Vagina (tissue), 2 donors: ENCODE measurements at regions not wholly inside any gene's neighbourhood (a gene's known extent, or its start where the extent isn't known, plus 50 kb on each side); places are given as distances from the start of the nearest gene placed in this dataset.
"Not testable (repeated sequence)": the region's sequence is repeated elsewhere in the genome, so short reads cannot be mapped to it uniquely, and the experiment has no call there.

Experiments used
- DNase-seq, 2 donors: peaks; one replicate each; pipeline ENCODE4 v3.0.0-alpha.2; 2017; ENCODE audit errors: extremely low spot score in 2 of 2
- H3K27ac ChIP-seq: fragments of 200-600 bp; sonication (generic); one replicate; pipeline ENCODE4 v1.5.1; 2019
- H3K27me3 ChIP-seq: fragments of 200-600 bp; sonication (generic); one replicate; pipeline ENCODE4 v1.5.1; 2019
- H3K36me3 ChIP-seq, 2 donors: fragments of 200-600 bp; sonication (generic); one replicate each; pipeline ENCODE4 v1.5.1; 2017 to 2019
- H3K4me1 ChIP-seq: fragments of 200-600 bp; sonication (generic); one replicate; pipeline ENCODE4 v1.5.1; 2019
- H3K4me3 ChIP-seq, 2 donors: fragments of 200-600 bp; sonication (generic); 1 replicate in 1 of 2; 2 replicates in 1 of 2; pipeline ENCODE4 v1.5.1; 2016 to 2019
- H3K9me3 ChIP-seq: fragments of 200-600 bp; sonication (generic); one replicate; pipeline ENCODE4 v1.5.1; 2019
- CTCF ChIP-seq, 3 experiments: fragments of 450-650 bp in 2 of 3; fragments of 200-600 bp in 1 of 3; sonication (generic) in 1 of 3; IDR thresholded peaks; one replicate each; pipeline ENCODE4 v1.5.1; 2017 to 2019; ENCODE audit warnings: antibody characterized with exemption in 3 of 3, mild to moderate bottlenecking in 2 of 3, moderate library complexity in 2 of 3
- POLR2A ChIP-seq, 2 donors: fragments of 450-650 bp; IDR thresholded peaks; one replicate each; pipeline ENCODE4 v1.6.1; 2017; ENCODE audit warnings: antibody characterized with exemption in 2 of 2, mild to moderate bottlenecking in 2 of 2, moderate library complexity in 2 of 2
- POLR2AphosphoS5 ChIP-seq, 2 donors: sonication (generic); formaldehyde crosslinking; IDR thresholded peaks; one replicate each; pipeline ENCODE4 v1.9.0; 2017; ENCODE audit warnings: antibody characterized with exemption in 2 of 2, mild to moderate bottlenecking in 2 of 2, low read depth in 1 of 2; ENCODE audit not compliant: insufficient read depth in 1 of 2
- intact Hi-C: fragments of 100-400 bp; cut with DNase I; formaldehyde crosslinking; loops from one replicate; pipeline ENCODE4 v1.15.1; 2023

DNA sequence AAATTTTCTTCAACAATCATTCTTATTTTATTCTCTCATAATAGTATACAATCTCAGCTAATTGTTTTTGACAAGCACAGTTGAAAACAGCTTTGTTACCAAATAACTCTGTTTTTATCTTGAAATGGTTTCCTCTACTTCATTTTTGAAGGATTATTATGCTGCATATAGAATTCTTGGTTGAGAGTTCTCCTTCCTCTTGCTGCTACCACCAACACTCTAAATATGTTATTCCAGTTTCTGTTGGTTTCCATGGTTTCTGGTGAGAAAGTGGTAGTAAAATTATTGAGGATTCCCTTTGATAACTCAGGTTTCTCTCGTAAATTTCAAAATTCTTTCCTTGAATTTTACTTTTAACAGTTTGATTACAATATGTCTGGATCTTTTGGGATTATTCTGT is 1725.9 kb downstream of the PCDH9 start:
- no peaks in the 10 kb centered on the region for H3K27me3 ChIP-seq
- H3K27ac ChIP-seq: no peak overlapping the region

DNA sequence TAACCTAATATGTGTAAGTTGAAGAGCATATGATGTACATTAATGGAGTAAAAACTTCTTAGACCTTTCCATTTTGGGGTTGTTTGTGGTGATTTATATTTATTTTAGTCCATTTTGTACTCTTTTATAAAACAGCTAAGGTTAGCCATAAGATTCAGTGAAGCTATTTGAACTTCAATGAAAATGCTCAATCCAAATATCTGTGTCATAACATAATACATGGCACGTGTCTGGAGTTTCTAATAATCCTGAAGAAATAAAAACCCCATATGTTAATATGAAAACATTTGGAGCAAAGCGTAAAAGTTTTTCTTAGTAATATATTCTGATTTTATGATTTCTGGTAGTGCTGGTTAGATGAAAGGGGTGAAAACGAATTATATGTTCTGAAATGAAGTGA is 1729.7 kb downstream of the PCDH9 start:
- intact Hi-C loops: no loop called here

More for the DNA sequence above, 1725.9 kb downstream of the PCDH9 start:
- Histone ChIP-seq H3K36me3 (no peaks in the 10 kb centered on the region), H3K4me3 (no peak overlapping the region), H3K4me1 (no peaks in the 10 kb centered on the region), H3K9me3 (no peaks in the 10 kb centered on the region)
- intact Hi-C loops: no loop called here
- TF ChIP-seq CTCF (IDR thresholded peaks at IDR 0.05): no peak
- TF ChIP-seq POLR2A (IDR thresholded peaks at IDR 0.05): no peak
- no peak for TF ChIP-seq POLR2AphosphoS5 (IDR thresholded peaks at IDR 0.05; ENCODE audit: insufficient read depth in 1 of 2, low read depth in 1 of 2)
- no peak for DNase-seq

DNA sequence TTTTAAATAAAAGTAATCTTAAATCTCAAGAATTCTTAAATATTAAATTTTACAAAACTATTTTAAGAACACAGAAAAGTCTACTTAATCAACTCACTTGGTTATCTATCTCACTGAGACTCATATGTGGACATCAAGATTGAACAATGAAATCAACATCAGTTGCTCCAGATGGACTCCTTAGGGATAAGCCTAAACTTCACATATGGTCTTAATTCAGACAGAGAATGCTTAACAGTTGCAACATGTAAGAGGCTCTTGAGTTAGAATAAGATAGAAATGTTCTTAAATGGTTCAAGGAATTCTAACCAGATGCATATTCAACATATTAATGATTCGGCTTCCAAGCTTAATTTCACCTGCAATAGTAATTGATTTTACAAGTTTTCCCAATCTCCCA is 1730.9 kb downstream of the PCDH9 start:
- no peaks in the 10 kb centered on the region for H3K27me3 ChIP-seq
- H3K4me1 ChIP-seq: no peaks in the 10 kb centered on the region
- intact Hi-C loops: no loop called here
- H3K36me3 ChIP-seq: no peaks in the 10 kb centered on the region
- no peak for TF ChIP-seq CTCF (IDR thresholded peaks at IDR 0.05)
- no peak for TF ChIP-seq POLR2AphosphoS5 (IDR thresholded peaks at IDR 0.05; ENCODE audit: insufficient read depth in 1 of 2, low read depth in 1 of 2)
- TF ChIP-seq POLR2A (IDR thresholded peaks at IDR 0.05): no peak
- H3K4me3 ChIP-seq: no peak overlapping the region
- H3K9me3 ChIP-seq: no peaks in the 10 kb centered on the region
- H3K27ac ChIP-seq: no peak overlapping the region
- no peak for DNase-seq

More for the DNA sequence above, 1729.7 kb downstream of the PCDH9 start:
- Histone ChIP-seq H3K27ac (no peak overlapping the region), H3K4me1 (no peaks in the 10 kb centered on the region), H3K9me3 (no peaks in the 10 kb centered on the region), H3K36me3 (no peaks in the 10 kb centered on the region), H3K27me3 (no peaks in the 10 kb centered on the region), H3K4me3 (no peak overlapping the region)
- no peak for DNase-seq
- TF ChIP-seq POLR2AphosphoS5 (IDR thresholded peaks at IDR 0.05; ENCODE audit: insufficient read depth in 1 of 2, low read depth in 1 of 2) (no peak), POLR2A (IDR thresholded peaks at IDR 0.05) (no peak), CTCF (IDR thresholded peaks at IDR 0.05) (no peak)

DNA sequence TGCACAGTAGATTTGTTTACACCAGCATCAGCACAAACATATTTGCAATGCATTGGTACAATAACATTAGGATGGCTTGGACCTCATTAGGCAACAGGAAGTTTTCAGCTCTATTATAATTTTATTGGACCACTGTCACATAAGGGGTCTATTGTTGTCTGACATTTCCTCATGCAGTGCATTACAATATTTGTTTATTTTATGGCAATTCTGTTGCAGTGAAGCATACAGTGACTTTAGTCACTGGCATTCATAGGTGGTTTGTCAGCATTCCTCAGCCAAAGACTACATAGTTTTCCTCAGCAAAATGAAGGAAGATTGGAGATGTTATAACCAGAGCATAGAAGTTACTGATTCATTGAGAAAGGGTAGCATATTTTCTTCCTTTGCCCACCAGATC is 1732.9 kb downstream of the PCDH9 start:
- no peak for DNase-seq
- intact Hi-C loops: no loop called here
- H3K36me3 ChIP-seq: no peaks in the 10 kb centered on the region

DNA sequence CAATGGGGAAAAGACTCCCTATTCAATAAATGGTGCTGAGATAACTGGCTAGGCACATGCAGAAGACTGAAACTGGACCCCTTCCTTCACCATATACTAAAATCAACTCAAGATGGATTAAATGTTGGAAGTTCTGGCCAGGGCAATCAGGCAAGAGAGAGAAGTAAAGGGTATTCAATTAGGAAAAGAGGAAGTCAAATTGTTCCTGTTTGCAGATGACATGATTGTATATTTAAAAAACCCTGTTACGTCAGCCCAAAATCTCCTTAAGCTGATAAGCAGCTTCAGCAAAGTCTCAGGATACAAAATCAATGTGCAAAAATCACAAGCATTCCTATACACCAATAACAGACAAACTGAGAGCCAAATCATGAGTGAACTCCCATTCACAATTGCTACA is 1739.4 kb downstream of the PCDH9 start:
- DNase-seq, H3K27me3 ChIP-seq, H3K9me3 ChIP-seq, intact Hi-C loops, H3K27ac ChIP-seq, H3K4me1 ChIP-seq, H3K4me3 ChIP-seq, H3K36me3 ChIP-seq: not testable (repeated sequence)

More for the DNA sequence above, 1732.9 kb downstream of the PCDH9 start:
- H3K27ac ChIP-seq: no peak overlapping the region
- no peaks in the 10 kb centered on the region for H3K27me3 ChIP-seq
- H3K9me3 ChIP-seq: no peaks in the 10 kb centered on the region
- no peaks in the 10 kb centered on the region for H3K4me1 ChIP-seq
- H3K4me3 ChIP-seq: no peak overlapping the region
- TF ChIP-seq POLR2AphosphoS5 (IDR thresholded peaks at IDR 0.05; ENCODE audit: insufficient read depth in 1 of 2, low read depth in 1 of 2): no peak
- no peak for TF ChIP-seq CTCF (IDR thresholded peaks at IDR 0.05)
- TF ChIP-seq POLR2A (IDR thresholded peaks at IDR 0.05): no peak

DNA sequence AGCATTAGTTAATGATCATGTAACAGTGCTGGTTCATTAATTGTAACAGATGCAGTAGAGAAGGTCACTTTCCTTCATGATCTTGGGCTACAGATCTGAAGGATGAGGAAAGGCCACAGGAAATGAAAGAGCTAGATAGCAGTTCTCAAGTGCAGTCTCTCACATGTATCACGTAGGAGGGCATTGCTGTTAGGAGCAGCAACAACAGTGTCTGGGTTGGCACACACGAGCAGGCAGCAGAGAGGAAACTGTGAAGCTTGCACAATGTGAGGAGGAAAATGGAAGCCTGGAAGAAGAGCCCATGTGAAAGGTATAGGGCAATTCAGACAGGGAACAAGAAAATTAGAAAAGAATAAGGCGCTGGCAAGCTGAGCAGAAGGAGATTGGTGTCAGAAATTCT is 1741.5 kb downstream of the PCDH9 start:
- TF ChIP-seq POLR2A (IDR thresholded peaks at IDR 0.05) (no peak), CTCF (IDR thresholded peaks at IDR 0.05) (no peak), POLR2AphosphoS5 (IDR thresholded peaks at IDR 0.05; ENCODE audit: insufficient read depth in 1 of 2, low read depth in 1 of 2) (no peak)
- Histone ChIP-seq H3K36me3 (no peaks in the 10 kb centered on the region), H3K27me3 (no peaks in the 10 kb centered on the region), H3K27ac (no peak overlapping the region), H3K9me3 (no peaks in the 10 kb centered on the region), H3K4me3 (no peak overlapping the region), H3K4me1 (no peaks in the 10 kb centered on the region)
- no peak for DNase-seq
- intact Hi-C loops: no loop called here
